ENCODE measurements at regions not wholly inside any gene's neighbourhood (a gene's known extent, or its start where the extent isn't known, plus 50 kb on each side); places are given as distances from the start of the nearest gene placed in this dataset.

DNA sequence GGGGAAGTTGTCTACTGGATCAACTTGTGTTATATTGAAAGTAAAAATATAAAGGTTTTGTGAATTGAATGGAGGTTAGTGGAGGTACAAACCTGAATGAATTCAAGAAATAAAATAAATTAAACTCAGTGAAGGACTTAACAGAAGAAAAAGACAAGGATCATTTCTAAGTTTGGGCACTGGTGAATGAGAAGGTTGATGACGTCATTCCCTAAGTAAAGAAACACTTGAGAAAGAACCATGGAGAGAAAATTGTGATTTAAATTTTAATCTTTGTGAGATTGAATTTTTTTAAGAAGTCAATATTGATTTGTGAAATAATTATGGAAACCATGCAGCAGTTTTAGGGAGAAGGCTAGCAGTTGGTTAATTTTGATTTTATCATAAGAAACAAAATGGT, 900.3 kb upstream of the TYRP1 start:
- H3K36me3 ChIP-seq (ENCODE audit: control insufficient read depth, insufficient read depth, low read length): no peaks in the 10 kb centered on the region
- no peak overlapping the region for H3K4me3 ChIP-seq (ENCODE audit: low read depth, low read length)
- no peak for TF ChIP-seq CTCF (IDR thresholded peaks at IDR 0.05; ENCODE audit: insufficient read depth, low read length, poor library complexity, severe bottlenecking)
- H3K27me3 ChIP-seq (ENCODE audit: control insufficient read depth, insufficient read depth, low read length): no peaks in the 10 kb centered on the region
- no peak for DNase-seq (ENCODE audit: low read depth)

- Histone ChIP-seq H3K4me3 (ENCODE audit: low read depth, low read length) (no peak overlapping the region), H3K36me3 (ENCODE audit: control insufficient read depth, insufficient read depth, low read length) (no peaks in the 10 kb centered on the region), H3K27me3 (ENCODE audit: control insufficient read depth, insufficient read depth, low read length) (no peaks in the 10 kb centered on the region)
- no peak for DNase-seq (ENCODE audit: low read depth)
- no peak for TF ChIP-seq CTCF (IDR thresholded peaks at IDR 0.05; ENCODE audit: insufficient read depth, low read length, poor library complexity, severe bottlenecking)
Measured at GRCh38 chr9:11794984-11795383, 898.2 kb upstream of the TYRP1 start.

DNA sequence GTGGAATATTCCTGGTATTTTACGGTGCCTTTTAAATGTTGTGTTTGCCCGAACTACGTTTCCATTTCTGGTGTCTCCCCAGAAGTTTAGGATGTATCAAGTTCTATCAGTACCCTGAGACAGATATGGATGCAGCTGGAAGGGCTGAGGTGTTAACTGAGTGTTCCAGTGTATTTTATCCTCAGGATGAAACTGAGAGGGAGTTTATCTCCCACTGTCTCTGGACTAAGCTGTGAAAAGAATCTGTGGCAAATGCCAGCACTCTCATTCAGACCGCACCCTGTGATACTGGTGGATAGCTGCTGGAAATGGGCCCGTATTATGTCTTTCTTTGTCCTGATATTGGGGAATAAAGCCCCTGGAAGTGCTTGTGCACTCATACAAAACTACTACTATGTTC, 887.2 kb upstream of the TYRP1 start:
- no peak for DNase-seq (ENCODE audit: low read depth)
- TF ChIP-seq CTCF (IDR thresholded peaks at IDR 0.05; ENCODE audit: insufficient read depth, low read length, poor library complexity, severe bottlenecking): no peak
- Histone ChIP-seq H3K4me3 (ENCODE audit: low read depth, low read length) (no peak overlapping the region), H3K36me3 (ENCODE audit: control insufficient read depth, insufficient read depth, low read length) (no peaks in the 10 kb centered on the region), H3K27me3 (ENCODE audit: control insufficient read depth, insufficient read depth, low read length) (no peaks in the 10 kb centered on the region)

DNA sequence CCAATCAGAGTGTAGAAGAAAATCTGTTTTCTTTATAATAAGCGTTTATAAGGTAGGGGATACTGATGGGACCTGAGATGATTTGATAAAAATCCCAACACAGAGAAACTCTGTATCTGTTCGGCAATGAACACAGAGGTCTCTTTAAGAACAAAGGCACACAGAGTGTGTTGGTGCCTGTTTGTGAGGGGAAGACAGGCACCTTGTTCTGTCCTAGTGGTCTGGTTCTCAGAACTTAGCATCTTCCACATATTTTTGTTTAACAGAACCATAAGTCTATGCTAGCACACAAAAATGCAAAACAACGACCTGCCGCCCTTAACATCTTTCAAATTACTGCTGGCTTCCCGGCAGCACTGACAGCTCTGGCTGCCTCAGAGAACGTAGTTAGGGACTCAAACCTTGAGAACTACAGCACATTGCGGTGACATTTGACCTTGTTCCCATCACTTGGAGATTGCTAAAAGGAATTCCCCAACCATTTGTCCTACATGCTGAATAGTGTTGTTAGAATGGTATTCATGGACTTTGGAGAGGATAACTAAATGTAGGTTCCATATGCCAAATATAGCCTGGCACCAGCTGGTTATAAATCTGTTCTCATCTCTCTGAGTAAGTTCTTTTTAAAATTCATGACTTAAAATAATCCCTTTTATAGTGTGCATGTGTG, 871.7 kb upstream of the TYRP1 start:
- no peaks in the 10 kb centered on the region for H3K36me3 ChIP-seq (ENCODE audit: control insufficient read depth, insufficient read depth, low read length)
- no peak for TF ChIP-seq CTCF (IDR thresholded peaks at IDR 0.05; ENCODE audit: insufficient read depth, low read length, poor library complexity, severe bottlenecking)
- H3K4me3 ChIP-seq (ENCODE audit: low read depth, low read length): no peak overlapping the region
- no peaks in the 10 kb centered on the region for H3K27me3 ChIP-seq (ENCODE audit: control insufficient read depth, insufficient read depth, low read length)
- DNase-seq (ENCODE audit: low read depth): no peak

DNA sequence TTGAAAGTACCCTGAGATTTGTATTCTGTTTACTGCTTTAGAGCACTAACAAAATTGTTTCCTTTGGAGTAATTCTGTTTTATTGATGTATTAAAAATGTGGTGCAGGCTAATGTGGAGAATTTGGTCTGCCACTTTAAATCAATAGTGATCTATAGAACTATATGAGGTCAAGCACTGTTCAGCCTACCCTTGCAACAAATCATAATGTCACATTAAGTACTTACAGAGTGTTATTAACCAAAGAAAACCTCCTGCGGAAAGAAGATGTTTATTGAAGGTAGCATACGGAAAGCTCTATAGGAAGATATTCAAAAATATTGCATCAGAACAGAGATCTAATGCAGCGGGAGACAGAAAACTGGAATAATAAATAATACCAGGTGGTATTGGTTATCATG, 865.0 kb upstream of the TYRP1 start:
- DNase-seq (ENCODE audit: low read depth): no peak
- Histone ChIP-seq H3K4me3 (ENCODE audit: low read depth, low read length) (no peak overlapping the region), H3K36me3 (ENCODE audit: control insufficient read depth, insufficient read depth, low read length) (no peaks in the 10 kb centered on the region), H3K27me3 (ENCODE audit: control insufficient read depth, insufficient read depth, low read length) (no peaks in the 10 kb centered on the region)
- no peak for TF ChIP-seq CTCF (IDR thresholded peaks at IDR 0.05; ENCODE audit: insufficient read depth, low read length, poor library complexity, severe bottlenecking)

DNA sequence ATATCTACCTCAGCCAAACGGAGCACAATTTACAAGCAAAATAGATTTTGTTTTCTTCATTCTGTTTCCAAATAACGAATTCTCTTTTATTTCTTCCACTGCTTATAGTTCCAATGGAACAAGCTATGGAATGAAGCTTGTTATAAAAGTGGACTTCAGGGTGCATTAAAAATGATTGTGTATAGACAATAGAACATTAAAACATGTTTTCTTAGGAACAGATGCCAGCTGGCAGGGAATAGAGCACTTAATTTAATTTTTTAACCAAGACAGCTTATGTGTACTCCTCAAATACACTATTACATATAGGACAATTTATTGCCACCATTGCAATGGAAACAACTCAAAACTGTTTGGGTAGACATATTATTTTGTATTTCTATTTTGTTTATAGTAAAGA, 860.1 kb upstream of the TYRP1 start:
- Histone ChIP-seq H3K4me3 (ENCODE audit: low read depth, low read length) (no peak overlapping the region), H3K27me3 (ENCODE audit: control insufficient read depth, insufficient read depth, low read length) (no peaks in the 10 kb centered on the region), H3K36me3 (ENCODE audit: control insufficient read depth, insufficient read depth, low read length) (no peaks in the 10 kb centered on the region)
- DNase-seq (ENCODE audit: low read depth): no peak
- no peak for TF ChIP-seq CTCF (IDR thresholded peaks at IDR 0.05; ENCODE audit: insufficient read depth, low read length, poor library complexity, severe bottlenecking)
